Endothelial cell of umbilical vein (primary cell): ENCODE measurements at regions not wholly inside any gene's neighbourhood (a gene's known extent, or its start where the extent isn't known, plus 50 kb on each side); places are given as distances from the start of the nearest gene placed in this dataset.

Source experiments
- EZH2 ChIP-seq: IDR thresholded peaks from 2 replicates; pipeline ENCODE4 v1.6.1; 2012; ENCODE audit warnings: borderline replicate concordance, low read depth, mild to moderate bottlenecking, moderate library complexity, low read length, inconsistent platforms; ENCODE audit not compliant: severe bottlenecking
- GATA2 ChIP-seq: IDR thresholded peaks from 2 replicates; pipeline ENCODE4 v1.7.0; 2011; ENCODE audit warnings: low read depth, mild to moderate bottlenecking, moderate library complexity, mixed read lengths, low read length; ENCODE audit not compliant: insufficient read length, insufficient read depth
- JUN ChIP-seq: IDR thresholded peaks from 2 replicates; pipeline ENCODE4 v1.6.1; 2011; ENCODE audit warnings: borderline replicate concordance, low read depth; ENCODE audit not compliant: insufficient read length, insufficient read depth
- MYC ChIP-seq: IDR thresholded peaks from one replicate; pipeline ENCODE4 v1.6.1; 2011; ENCODE audit warnings: mild to moderate bottlenecking, low read depth, low read length
- POLR2A ChIP-seq: IDR thresholded peaks from 2 replicates; pipeline ENCODE4 v1.6.1; 2012; ENCODE audit warnings: low read depth, mild to moderate bottlenecking, control low read depth, low read length
- POLR2AphosphoS5 ChIP-seq: IDR thresholded peaks from 2 replicates; pipeline ENCODE4 v1.6.1; 2012; ENCODE audit warnings: low read depth, mild to moderate bottlenecking, control low read depth, low read length, moderate library complexity; ENCODE audit not compliant: insufficient read depth
- TF ChIP-seq, protein P1 (sequence below), 2 donors: IDR thresholded peaks; 1 replicate in 1 of 2; 2 replicates in 1 of 2; pipeline ENCODE4 v1.5.1; 2011; ENCODE audit warnings: low read length in 2 of 2, mild to moderate bottlenecking in 2 of 2, moderate library complexity in 2 of 2, control low read depth in 1 of 2, inconsistent platforms in 1 of 2, low read depth in 1 of 2; ENCODE audit not compliant: insufficient read depth in 1 of 2; ENCODE audit errors: extremely low read depth in 1 of 2
- TF ChIP-seq, protein P2 (sequence below): IDR thresholded peaks from 2 replicates; pipeline ENCODE4 v1.6.1; 2011; ENCODE audit not compliant: insufficient read depth, insufficient read length

DNA sequence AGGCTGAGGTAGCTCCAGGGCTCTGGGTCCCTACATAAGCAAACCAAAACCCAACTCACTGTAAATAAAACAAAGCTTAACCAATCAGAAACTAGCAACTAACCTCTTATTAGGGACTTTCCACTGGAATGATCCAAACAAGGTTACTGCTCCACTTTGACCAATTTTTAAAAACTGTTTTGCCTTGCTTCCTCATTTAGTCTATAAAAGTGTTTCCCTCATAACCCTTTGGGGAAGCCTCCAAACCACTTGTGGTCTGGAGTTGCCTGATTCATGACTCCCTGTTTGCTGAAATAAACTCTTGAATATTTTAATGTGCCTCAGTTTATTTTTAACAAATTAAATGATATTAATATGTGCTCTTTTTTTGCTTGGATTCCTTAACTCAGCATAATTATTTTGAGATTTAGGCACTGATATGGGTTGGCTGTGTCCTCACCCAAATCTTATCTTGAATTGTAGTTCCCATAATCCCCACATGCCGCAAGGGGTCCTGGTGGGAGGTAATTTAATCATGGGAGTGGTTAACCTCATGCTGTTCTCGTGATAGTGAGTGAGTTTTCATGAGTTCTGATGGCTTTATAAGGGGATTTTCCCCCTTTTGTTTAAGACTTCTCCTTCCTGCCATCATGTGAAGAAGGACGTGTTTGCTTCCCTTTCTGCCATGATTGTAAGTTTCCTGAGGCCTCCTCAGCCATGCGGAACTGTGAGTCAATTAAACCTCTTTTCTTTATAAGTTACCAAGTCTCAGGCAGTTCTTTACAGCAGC, 90.6 kb downstream of the CD200R1L start:
- TF ChIP-seq, protein P1, sequence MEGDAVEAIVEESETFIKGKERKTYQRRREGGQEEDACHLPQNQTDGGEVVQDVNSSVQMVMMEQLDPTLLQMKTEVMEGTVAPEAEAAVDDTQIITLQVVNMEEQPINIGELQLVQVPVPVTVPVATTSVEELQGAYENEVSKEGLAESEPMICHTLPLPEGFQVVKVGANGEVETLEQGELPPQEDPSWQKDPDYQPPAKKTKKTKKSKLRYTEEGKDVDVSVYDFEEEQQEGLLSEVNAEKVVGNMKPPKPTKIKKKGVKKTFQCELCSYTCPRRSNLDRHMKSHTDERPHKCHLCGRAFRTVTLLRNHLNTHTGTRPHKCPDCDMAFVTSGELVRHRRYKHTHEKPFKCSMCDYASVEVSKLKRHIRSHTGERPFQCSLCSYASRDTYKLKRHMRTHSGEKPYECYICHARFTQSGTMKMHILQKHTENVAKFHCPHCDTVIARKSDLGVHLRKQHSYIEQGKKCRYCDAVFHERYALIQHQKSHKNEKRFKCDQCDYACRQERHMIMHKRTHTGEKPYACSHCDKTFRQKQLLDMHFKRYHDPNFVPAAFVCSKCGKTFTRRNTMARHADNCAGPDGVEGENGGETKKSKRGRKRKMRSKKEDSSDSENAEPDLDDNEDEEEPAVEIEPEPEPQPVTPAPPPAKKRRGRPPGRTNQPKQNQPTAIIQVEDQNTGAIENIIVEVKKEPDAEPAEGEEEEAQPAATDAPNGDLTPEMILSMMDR (IDR thresholded peaks at IDR 0.05; ENCODE audit: extremely low read depth in 1 of 2, insufficient read depth in 1 of 2, low read depth in 1 of 2, low read length in 2 of 2), result no peak
- no peak for TF ChIP-seq POLR2A
- no peak for TF ChIP-seq POLR2AphosphoS5
- TF ChIP-seq EZH2, result no peak
- TF ChIP-seq JUN, result no peak
- TF ChIP-seq, protein P2, sequence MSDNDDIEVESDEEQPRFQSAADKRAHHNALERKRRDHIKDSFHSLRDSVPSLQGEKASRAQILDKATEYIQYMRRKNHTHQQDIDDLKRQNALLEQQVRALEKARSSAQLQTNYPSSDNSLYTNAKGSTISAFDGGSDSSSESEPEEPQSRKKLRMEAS, result no peak
- no peak for TF ChIP-seq GATA2
- no peak for TF ChIP-seq MYC
